Amygdala (tissue), 56 donors: ENCODE measurements at regions not wholly inside any gene's neighbourhood (a gene's known extent, or its start where the extent isn't known, plus 50 kb on each side); places are given as distances from the start of the nearest gene placed in this dataset.

ENCODE experiments used
- DNase-seq, 56 donors: peaks; one replicate each; lab custom pipeline; 2025; lab: John Stamatoyannopoulos, UW

- no peak for DNase-seq
These were observed 129.1 kb upstream of the LHX1 start for GRCh38 chr17:36808180-36808661.

GRCh38 chr17:36812762-36813161 lies 124.5 kb upstream of the LHX1 start:
- no peak for DNase-seq

GRCh38 chr17:36813357-36813756 lies 123.9 kb upstream of the LHX1 start:
- DNase-seq = no peak

- DNase-seq = no peak
These were observed 123.2 kb upstream of the LHX1 start for GRCh38 chr17:36813957-36814563.

- no peak for DNase-seq
These were observed 122.3 kb upstream of the LHX1 start for GRCh38 chr17:36814958-36815357.

GRCh38 chr17:36816214-36816906 lies 120.9 kb upstream of the LHX1 start:
- DNase-seq = no peak

GRCh38 chr17:36816907-36817288 lies 120.4 kb upstream of the LHX1 start:
- no peak for DNase-seq

- no peak for DNase-seq
These were observed 119.7 kb upstream of the LHX1 start for GRCh38 chr17:36817483-36818048.

- DNase-seq = no peak
These were observed 119.0 kb upstream of the LHX1 start for GRCh38 chr17:36818134-36818825.

GRCh38 chr17:36823850-36824677 lies 113.2 kb upstream of the LHX1 start:
- DNase-seq = no peak

- DNase-seq = no peak
These were observed 112.6 kb upstream of the LHX1 start for GRCh38 chr17:36824678-36825101.

- no peak for DNase-seq
These were observed 112.2 kb upstream of the LHX1 start for GRCh38 chr17:36825113-36825512.

- DNase-seq = no peak
These were observed 111.8 kb upstream of the LHX1 start for GRCh38 chr17:36825521-36825920.

GRCh38 chr17:36825951-36826350 lies 111.3 kb upstream of the LHX1 start:
- DNase-seq = no peak

GRCh38 chr17:36827081-36827480 lies 110.2 kb upstream of the LHX1 start:
- no peak for DNase-seq

- no peak for DNase-seq
These were observed 107.6 kb upstream of the LHX1 start for GRCh38 chr17:36829676-36830075.

- DNase-seq = no peak
These were observed 104.0 kb upstream of the LHX1 start for GRCh38 chr17:36833279-36833678.

GRCh38 chr17:36835036-36835435 lies 102.2 kb upstream of the LHX1 start:
- no peak for DNase-seq

- DNase-seq = no peak
These were observed 99.9 kb upstream of the LHX1 start for GRCh38 chr17:36837195-36837938.

GRCh38 chr17:36837939-36838272 lies 99.4 kb upstream of the LHX1 start:
- no peak for DNase-seq
